GM12878 (cell line): ENCODE measurements at regions not wholly inside any gene's neighbourhood (a gene's known extent, or its start where the extent isn't known, plus 50 kb on each side); places are given as distances from the start of the nearest gene placed in this dataset.

Experiments
- ATAC-seq: fragments of 200-7000 bp; cut with Tn5 transposase; 3 replicates; pipeline ENCODE4 v1.9.1; 2020; ENCODE audit warnings: mild to moderate bottlenecking, moderate library complexity
- BruUV-seq: library from RNA; stranded (reverse); fragments of 400-500 nt; replicated peaks from 2 replicates; lab custom pipeline; 2021; lab: Mats Ljungman, UMichigan
- CTCF ChIA-PET: fragments of 300-600 bp; sonication (Branson Sonifier 250); formaldehyde crosslinking; extraction: SDS; loops from one replicate; lab custom pipeline; 2021; ENCODE audit warnings: inconsistent platforms; lab: Yijun Ruan, JAX
- POLR2A ChIA-PET: fragments of 350-600 bp; formaldehyde crosslinking; extraction: SDS; loops from one replicate; lab custom pipeline; 2021; ENCODE audit warnings: inconsistent platforms; lab: Charles Lee
- RAD21 ChIA-PET: fragments of 300-600 bp; sonication (Branson Sonifier 250); formaldehyde crosslinking; loops from one replicate; lab custom pipeline; 2023; ENCODE audit warnings: antibody characterized with exemption; ENCODE audit not compliant: unreplicated experiment; lab: Charles Lee
- SMC1A ChIA-PET: fragments of 300-600 bp; sonication (Branson Sonifier 250); formaldehyde crosslinking; loops from one replicate; lab custom pipeline; 2023; ENCODE audit not compliant: unreplicated experiment, uncharacterized antibody; lab: Charles Lee
- DNase-seq: peaks from one replicate; pipeline ENCODE4 v3.0.0-alpha.2; 2011; ENCODE audit warnings: low read depth, low spot score
- FAIRE-seq: peaks from 3 replicates; lab custom pipeline; 2011; peaks lifted over from hg19 to GRCh38; lab: Jason Lieb, UNC
- H2AFZ ChIP-seq: 2 replicates; pipeline ENCODE4 v1.6.0; 2011; ENCODE audit warnings: low read depth, low read length, control low read depth; ENCODE audit not compliant: control insufficient read depth
- H3K27ac ChIP-seq: 2 replicates; pipeline ENCODE4 v1.5.1; 2011; ENCODE audit warnings: control low read depth; ENCODE audit not compliant: control insufficient read depth, insufficient read depth
- H3K27me3 ChIP-seq, 2 experiments: replicated peaks in 1 of 2; 2 replicates each; pipeline versions ENCODE4 v1.6.0 to v1.6.1; 2011; ENCODE audit warnings: low read length in 1 of 2; ENCODE audit not compliant: control insufficient read depth in 2 of 2, insufficient read depth in 2 of 2
- H3K36me3 ChIP-seq, 2 experiments: 2 replicates each; pipeline ENCODE4 v1.5.1; 2011; ENCODE audit warnings: low read length in 1 of 2; ENCODE audit not compliant: control insufficient read depth in 2 of 2, insufficient read depth in 2 of 2
- H3K4me1 ChIP-seq: 2 replicates; pipeline ENCODE4 v1.6.1; 2011; ENCODE audit warnings: mild to moderate bottlenecking, low read length, moderate library complexity, mixed read lengths; ENCODE audit not compliant: control insufficient read depth, insufficient read depth
- H3K4me2 ChIP-seq: 2 replicates; pipeline ENCODE4 v1.6.0; 2011; ENCODE audit warnings: control low read depth; ENCODE audit not compliant: control insufficient read depth, insufficient read depth
- H3K4me3 ChIP-seq: fragments of 200-600 bp; sonication (generic); 2 replicates; pipeline ENCODE4 v1.5.1; 2016
- H3K79me2 ChIP-seq: 2 replicates; pipeline ENCODE4 v1.6.0; 2011; ENCODE audit warnings: low read length; ENCODE audit not compliant: control insufficient read depth, insufficient read depth
- H3K9ac ChIP-seq: 2 replicates; pipeline ENCODE4 v1.8.0; 2011; ENCODE audit warnings: low read length, control low read depth, mixed read lengths; ENCODE audit not compliant: control insufficient read depth, insufficient read depth
- H3K9me3 ChIP-seq: replicated peaks from 3 replicates; pipeline ENCODE4 v1.5.1; 2011; ENCODE audit warnings: mild to moderate bottlenecking, low read length; ENCODE audit not compliant: control insufficient read depth, insufficient read depth
- H4K20me1 ChIP-seq: 2 replicates; pipeline ENCODE4 v1.6.0; 2011; ENCODE audit not compliant: control insufficient read depth, insufficient read depth
- BACH1 ChIP-seq: fragments of 450-650 bp; IDR thresholded peaks from 2 replicates; pipeline ENCODE4 v1.6.1; 2017; ENCODE audit warnings: mild to moderate bottlenecking, borderline replicate concordance
- KLF5 ChIP-seq: fragments of 450-650 bp; IDR thresholded peaks from 2 replicates; pipeline ENCODE4 v1.6.1; 2014; ENCODE audit warnings: mild to moderate bottlenecking; ENCODE audit not compliant: partially characterized antibody
- NFIC ChIP-seq: IDR thresholded peaks from 2 replicates; pipeline ENCODE4 v1.6.1; 2012; ENCODE audit warnings: low read depth, mild to moderate bottlenecking, inconsistent platforms, low read length, moderate library complexity
- NFYA ChIP-seq: IDR thresholded peaks from 2 replicates; pipeline ENCODE4 v1.6.1; 2011; ENCODE audit warnings: low read depth, mild to moderate bottlenecking, low read length, improper control_type of control experiment, borderline replicate concordance
- RAD21 ChIP-seq: IDR thresholded peaks from 2 replicates; pipeline ENCODE4 v1.6.1; 2011; ENCODE audit warnings: mild to moderate bottlenecking, low read depth, low read length, moderate library complexity; ENCODE audit not compliant: insufficient read depth
- RELA ChIP-seq: fragments of 450-650 bp; IDR thresholded peaks from 2 replicates; pipeline ENCODE4 v1.8.0; 2014; ENCODE audit warnings: borderline replicate concordance; ENCODE audit not compliant: partially characterized antibody
- SUPT20H ChIP-seq: IDR thresholded peaks from 2 replicates; pipeline ENCODE4 v1.6.1; 2011; ENCODE audit warnings: low read depth, mild to moderate bottlenecking, low read length, moderate library complexity, borderline replicate concordance; ENCODE audit not compliant: control insufficient read depth
- ZSCAN29 ChIP-seq: fragments of 450-650 bp; IDR thresholded peaks from 2 replicates; pipeline ENCODE4 v1.6.1; 2017; ENCODE audit warnings: mild to moderate bottlenecking, moderate library complexity
- WGBS: methylation state at CpG from one replicate; pipeline ENCODE4 v1.1.6; 2016; ENCODE audit warnings: low lambda C conversion rate; ENCODE audit not compliant: insufficient replicate concordance, insufficient coverage; ENCODE audit errors: missing lambda C conversion rate; 5-methylcytosine and 5-hydroxymethylcytosine counted together
- in situ Hi-C: fragments of 300-500 bp; cut with MboI; formaldehyde crosslinking; loops from 9 replicates; pipeline ENCODE4 v1.14.3; 2018; ENCODE audit warnings: mixed read lengths
- intact Hi-C: fragments of 100-400 bp; cut with micrococcal nuclease; formaldehyde crosslinking; loops from one replicate; pipeline ENCODE4 v1.14.2; 2022; ENCODE audit not compliant: unreplicated experiment
- TF ChIP-seq, protein P1 (sequence below): IDR thresholded peaks from 2 replicates; pipeline ENCODE4 v1.6.1; 2011; ENCODE audit warnings: borderline replicate concordance, low read depth, mild to moderate bottlenecking, moderate library complexity, low read length; ENCODE audit not compliant: insufficient read depth, poor library complexity, severe bottlenecking
- TF ChIP-seq, protein P2 (sequence below): fragments of 450-650 bp; IDR thresholded peaks from 2 replicates; pipeline ENCODE4 v1.6.1; 2014; ENCODE audit warnings: mild to moderate bottlenecking

DNA sequence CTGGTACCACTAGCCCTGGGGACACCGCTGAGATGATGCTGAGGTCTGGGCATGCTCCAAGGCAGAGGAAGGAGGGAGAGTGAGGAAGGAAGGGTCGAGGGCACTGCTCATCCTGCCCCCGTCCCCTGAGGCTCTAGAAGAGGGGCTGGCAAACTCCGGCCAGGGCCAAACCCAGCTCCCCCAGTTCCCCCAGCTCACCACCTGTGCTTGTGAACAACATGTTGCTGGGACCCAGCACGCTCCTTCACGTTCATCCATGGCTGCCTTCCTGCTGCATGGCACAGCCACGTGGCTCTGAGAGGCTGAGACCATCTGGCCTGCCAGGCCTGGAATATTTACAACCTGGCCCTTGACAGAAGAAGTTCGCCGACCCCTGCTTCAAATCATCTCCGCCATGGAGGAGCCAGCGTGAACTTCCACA, 81.2 kb downstream of the RBFOX3 start:
- SMC1A ChIA-PET, result no interaction called here
- FAIRE-seq (no peak), DNase-seq (no peak), ATAC-seq (no peak)
- Histone ChIP-seq H3K4me1 (no peaks in the 10 kb centered on the region), H3K36me3 (no peaks in the 10 kb centered on the region), H3K4me3 (no peak overlapping the region), H3K79me2 (no peaks in the 10 kb centered on the region), H3K27ac (no peak overlapping the region), H3K9me3 (no peaks in the 10 kb centered on the region), H3K27me3 (peaks cover 0 to 6% of the 10 kb centered on the region in 2 experiments; a peak in 3 of 4 replicates), H2AFZ (no peak overlapping the region), H3K4me2 (no peak overlapping the region)
- 22% methylated on average over 9 of the region's 11 CpGs for WGBS
- in situ Hi-C loops, result no loop called here
- no TSS peak for BruUV-seq
- intact Hi-C loops, result no loop called here
- CTCF ChIA-PET, result no interaction called here
- TF ChIP-seq RAD21, result no peak
- TF ChIP-seq NFIC, result no peak
- TF ChIP-seq BACH1, result no peak
- TF ChIP-seq, protein P1, sequence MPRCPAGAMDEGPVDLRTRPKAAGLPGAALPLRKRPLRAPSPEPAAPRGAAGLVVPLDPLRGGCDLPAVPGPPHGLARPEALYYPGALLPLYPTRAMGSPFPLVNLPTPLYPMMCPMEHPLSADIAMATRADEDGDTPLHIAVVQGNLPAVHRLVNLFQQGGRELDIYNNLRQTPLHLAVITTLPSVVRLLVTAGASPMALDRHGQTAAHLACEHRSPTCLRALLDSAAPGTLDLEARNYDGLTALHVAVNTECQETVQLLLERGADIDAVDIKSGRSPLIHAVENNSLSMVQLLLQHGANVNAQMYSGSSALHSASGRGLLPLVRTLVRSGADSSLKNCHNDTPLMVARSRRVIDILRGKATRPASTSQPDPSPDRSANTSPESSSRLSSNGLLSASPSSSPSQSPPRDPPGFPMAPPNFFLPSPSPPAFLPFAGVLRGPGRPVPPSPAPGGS, result no peak
- TF ChIP-seq SUPT20H, result no peak
- TF ChIP-seq KLF5, result no peak
- no peak for TF ChIP-seq NFYA
- TF ChIP-seq ZSCAN29, result no peak
- no peak for TF ChIP-seq RELA
- TF ChIP-seq, protein P2, sequence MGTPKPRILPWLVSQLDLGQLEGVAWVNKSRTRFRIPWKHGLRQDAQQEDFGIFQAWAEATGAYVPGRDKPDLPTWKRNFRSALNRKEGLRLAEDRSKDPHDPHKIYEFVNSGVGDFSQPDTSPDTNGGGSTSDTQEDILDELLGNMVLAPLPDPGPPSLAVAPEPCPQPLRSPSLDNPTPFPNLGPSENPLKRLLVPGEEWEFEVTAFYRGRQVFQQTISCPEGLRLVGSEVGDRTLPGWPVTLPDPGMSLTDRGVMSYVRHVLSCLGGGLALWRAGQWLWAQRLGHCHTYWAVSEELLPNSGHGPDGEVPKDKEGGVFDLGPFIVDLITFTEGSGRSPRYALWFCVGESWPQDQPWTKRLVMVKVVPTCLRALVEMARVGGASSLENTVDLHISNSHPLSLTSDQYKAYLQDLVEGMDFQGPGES, result no peak
- TF ChIP-seq, all 136 proteins: peak for 0
- Histone ChIP-seq H3K9ac (no peak overlapping the region), H4K20me1 (no peaks in the 10 kb centered on the region)
- POLR2A ChIA-PET, result no interaction called here
- RAD21 ChIA-PET, result no interaction called here
